ENCODE measurements at regions not wholly inside any gene's neighbourhood (a gene's known extent, or its start where the extent isn't known, plus 50 kb on each side); places are given as distances from the start of the nearest gene placed in this dataset.

- TF ChIP-seq CTCF (IDR thresholded peaks at IDR 0.05): no peak
- DNase-seq (no peak), ATAC-seq (no peak)
- intact Hi-C loops (cut with DNase I): no loop called here
- Histone ChIP-seq H3K36me3 (ENCODE audit: insufficient read depth in 1 of 2, low read depth in 1 of 2) (no peaks in the 10 kb centered on the region), H3K9me3 (peaks cover 5% of the 10 kb centered on the region), H3K4me1 (no peaks in the 10 kb centered on the region), H3K27ac (no peak overlapping the region), H3K4me3 (no peak overlapping the region), H3K27me3 (ENCODE audit: insufficient read depth in 3 of 3, low read length in 2 of 3) (peaks cover 0 to 14% (median 0%) of the 10 kb centered on the region in 3 donors)
- WGBS, 3 donors: 65 to 100% (median 93%) methylated on average over 2 of the region's 2 CpGs
Measured at GRCh38 chrX:43456906-43457305, 199.2 kb upstream of the MAOA start.

- DNase-seq (no peak), ATAC-seq (no peak)
- no peaks in the 10 kb centered on the region for H3K4me1 ChIP-seq
- no peak overlapping the region for H3K4me3 ChIP-seq
- no peaks in the 10 kb centered on the region for H3K36me3 ChIP-seq (ENCODE audit: insufficient read depth in 1 of 2, low read depth in 1 of 2)
- WGBS, 3 donors: 59 to 87% (median 86%) methylated on average over 8 of the region's 8 CpGs
- H3K9me3 ChIP-seq: no peaks in the 10 kb centered on the region
- no peak overlapping the region for H3K27ac ChIP-seq
- no peaks in the 10 kb centered on the region for H3K27me3 ChIP-seq (ENCODE audit: insufficient read depth in 3 of 3, low read length in 2 of 3)
- no peak for TF ChIP-seq CTCF (IDR thresholded peaks at IDR 0.05)
- intact Hi-C loops (cut with DNase I): no loop called here
Measured at GRCh38 chrX:43467608-43468234, 188.4 kb upstream of the MAOA start.

- intact Hi-C loops (cut with DNase I): no loop called here
- no peaks in the 10 kb centered on the region for H3K27me3 ChIP-seq (ENCODE audit: insufficient read depth in 3 of 3, low read length in 2 of 3)
- H3K36me3 ChIP-seq (ENCODE audit: insufficient read depth in 1 of 2, low read depth in 1 of 2): no peaks in the 10 kb centered on the region
- ATAC-seq (no peak), DNase-seq (no peak)
- WGBS, 3 donors: 80 to 87% (median 85%) methylated on average over 2 of the region's 2 CpGs
- H3K4me3 ChIP-seq: no peak overlapping the region
- H3K27ac ChIP-seq: no peak overlapping the region
- no peaks in the 10 kb centered on the region for H3K9me3 ChIP-seq
- H3K4me1 ChIP-seq: no peaks in the 10 kb centered on the region
- TF ChIP-seq CTCF (IDR thresholded peaks at IDR 0.05): no peak
Measured at GRCh38 chrX:43469391-43470054, 186.6 kb upstream of the MAOA start.

GRCh38 chrX:43474321-43474720 is 181.8 kb upstream of the MAOA start:
- Histone ChIP-seq H3K27me3 (ENCODE audit: insufficient read depth in 3 of 3, low read length in 2 of 3) (no peaks in the 10 kb centered on the region), H3K4me3 (no peak overlapping the region), H3K27ac (no peak overlapping the region), H3K36me3 (ENCODE audit: insufficient read depth in 1 of 2, low read depth in 1 of 2) (no peaks in the 10 kb centered on the region), H3K4me1 (no peaks in the 10 kb centered on the region), H3K9me3 (no peaks in the 10 kb centered on the region)
- DNase-seq: no peak
- no peak for TF ChIP-seq CTCF (IDR thresholded peaks at IDR 0.05)
- no peak for ATAC-seq
- 41 to 58% (median 48%) methylated on average over 2 of the region's 2 CpGs for WGBS, 3 donors
- intact Hi-C loops (cut with DNase I): no loop called here
